22Rv1 (cell line): ENCODE measurements at regions not wholly inside any gene's neighbourhood (a gene's known extent, or its start where the extent isn't known, plus 50 kb on each side); places are given as distances from the start of the nearest gene placed in this dataset.

Source experiments
- H3K27ac ChIP-seq: fragments of 450-650 bp; 2 replicates; pipeline ENCODE4 v1.5.1; 2017
- ZFX ChIP-seq: fragments of 450-650 bp; IDR thresholded peaks from 2 replicates; pipeline ENCODE4 v1.6.1; 2017; ENCODE audit warnings: antibody characterized with exemption, borderline replicate concordance
- TF ChIP-seq, protein P1 (sequence below): fragments of 450-650 bp; IDR thresholded peaks from 2 replicates; pipeline ENCODE4 v1.5.1; 2017; ENCODE audit warnings: mild to moderate bottlenecking

DNA sequence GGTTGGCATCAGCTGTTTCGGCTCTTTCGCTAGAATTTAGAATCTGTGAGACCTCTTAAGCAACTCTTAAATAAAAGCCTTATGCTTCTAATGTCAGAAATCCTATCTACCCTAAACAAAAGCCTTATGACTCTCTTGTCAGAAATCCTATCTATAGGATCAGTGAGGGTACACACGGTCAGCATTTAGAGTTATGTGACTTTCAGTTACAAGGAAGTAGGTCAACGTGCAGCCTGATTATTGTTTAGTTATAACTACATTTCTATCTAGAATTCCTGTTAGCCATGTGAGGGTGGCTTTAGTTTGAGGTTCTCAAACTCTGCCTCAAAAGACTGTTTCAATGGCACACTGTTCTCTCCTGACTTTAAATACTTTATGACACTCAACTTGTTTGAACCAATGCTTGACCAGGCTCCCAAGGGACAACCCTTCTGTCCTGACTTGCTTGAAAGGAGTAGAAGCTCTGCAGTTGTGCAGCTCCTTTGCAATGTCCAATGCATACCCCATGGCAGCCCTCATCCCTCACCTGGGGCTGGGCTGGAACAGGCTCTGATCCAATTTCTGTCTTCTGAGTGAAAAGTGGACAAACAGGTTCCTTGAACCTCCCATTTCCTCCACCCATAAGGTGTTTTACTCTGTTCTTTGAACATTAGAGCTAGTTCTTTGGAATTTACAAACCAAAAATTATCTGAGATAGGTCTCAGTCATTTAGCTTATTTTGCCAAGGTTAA, 251.6 kb upstream of the PIK3R1 start:
- no peak overlapping the region for H3K27ac ChIP-seq
- no peak for TF ChIP-seq ZFX
- TF ChIP-seq, protein P1, sequence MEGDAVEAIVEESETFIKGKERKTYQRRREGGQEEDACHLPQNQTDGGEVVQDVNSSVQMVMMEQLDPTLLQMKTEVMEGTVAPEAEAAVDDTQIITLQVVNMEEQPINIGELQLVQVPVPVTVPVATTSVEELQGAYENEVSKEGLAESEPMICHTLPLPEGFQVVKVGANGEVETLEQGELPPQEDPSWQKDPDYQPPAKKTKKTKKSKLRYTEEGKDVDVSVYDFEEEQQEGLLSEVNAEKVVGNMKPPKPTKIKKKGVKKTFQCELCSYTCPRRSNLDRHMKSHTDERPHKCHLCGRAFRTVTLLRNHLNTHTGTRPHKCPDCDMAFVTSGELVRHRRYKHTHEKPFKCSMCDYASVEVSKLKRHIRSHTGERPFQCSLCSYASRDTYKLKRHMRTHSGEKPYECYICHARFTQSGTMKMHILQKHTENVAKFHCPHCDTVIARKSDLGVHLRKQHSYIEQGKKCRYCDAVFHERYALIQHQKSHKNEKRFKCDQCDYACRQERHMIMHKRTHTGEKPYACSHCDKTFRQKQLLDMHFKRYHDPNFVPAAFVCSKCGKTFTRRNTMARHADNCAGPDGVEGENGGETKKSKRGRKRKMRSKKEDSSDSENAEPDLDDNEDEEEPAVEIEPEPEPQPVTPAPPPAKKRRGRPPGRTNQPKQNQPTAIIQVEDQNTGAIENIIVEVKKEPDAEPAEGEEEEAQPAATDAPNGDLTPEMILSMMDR, result no peak

DNA sequence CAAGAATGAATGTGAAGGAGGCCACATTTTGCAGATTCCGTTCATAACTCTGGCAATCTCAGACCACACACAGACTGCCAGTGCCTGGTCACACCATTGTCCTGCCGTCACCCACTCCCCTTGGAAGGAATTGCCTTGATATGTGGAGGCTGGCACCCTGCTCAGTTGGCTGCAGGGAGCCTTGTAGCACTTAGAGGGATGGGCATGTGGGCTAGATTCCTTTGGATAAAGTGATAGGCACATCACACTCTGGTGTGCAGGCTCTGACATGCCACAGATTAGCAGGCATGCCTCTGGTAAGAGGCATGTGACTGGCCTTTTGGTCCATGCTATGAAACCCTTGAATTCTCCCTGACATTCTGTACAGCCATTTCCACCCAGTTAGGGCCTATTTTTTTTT, 254.6 kb upstream of the PIK3R1 start:
- no peak for TF ChIP-seq ZFX
- TF ChIP-seq, protein P1, result no peak
- no peak overlapping the region for H3K27ac ChIP-seq

DNA sequence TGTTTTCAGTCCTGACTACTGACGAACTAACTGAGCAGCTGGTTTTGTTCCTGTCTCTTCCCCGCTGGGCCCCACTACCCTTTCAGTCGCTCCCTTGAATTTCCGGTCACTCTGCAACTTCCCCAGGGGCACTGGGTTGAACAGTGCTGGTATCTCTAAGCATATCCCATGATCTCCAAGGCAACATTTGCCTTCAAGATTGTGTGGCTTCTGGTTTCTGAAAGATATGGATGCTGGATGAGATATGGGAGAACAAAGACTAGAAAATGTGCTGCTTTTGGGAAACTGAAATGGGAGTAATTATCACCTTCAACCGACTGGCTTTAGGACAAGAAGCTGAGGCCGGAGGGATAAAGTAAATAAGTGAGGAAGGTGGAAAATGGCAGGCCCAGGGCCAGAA, 258.2 kb upstream of the PIK3R1 start:
- H3K27ac ChIP-seq, result no peak overlapping the region
- TF ChIP-seq, protein P1, result no peak

DNA sequence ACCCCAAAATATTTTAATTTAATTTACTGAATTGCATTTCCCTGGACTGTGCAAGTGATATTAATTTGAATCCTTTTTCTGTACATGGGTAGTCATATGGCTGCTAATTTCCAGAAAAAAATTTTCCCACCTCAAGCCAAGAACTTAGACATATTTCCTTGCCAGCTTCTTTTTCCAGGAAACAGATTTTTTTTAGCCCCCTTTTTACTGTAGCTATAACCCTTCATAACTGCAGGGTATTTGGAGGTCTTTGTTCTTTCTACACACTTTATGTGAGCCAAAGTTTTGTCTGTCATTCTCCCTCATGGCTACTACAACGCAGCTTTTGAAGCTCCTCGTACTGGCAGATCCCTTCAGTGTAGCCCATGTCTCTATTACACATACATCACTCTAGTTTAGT, 261.2 kb upstream of the PIK3R1 start:
- no peak overlapping the region for H3K27ac ChIP-seq
- TF ChIP-seq ZFX, result no peak
- TF ChIP-seq, protein P1, result no peak

DNA sequence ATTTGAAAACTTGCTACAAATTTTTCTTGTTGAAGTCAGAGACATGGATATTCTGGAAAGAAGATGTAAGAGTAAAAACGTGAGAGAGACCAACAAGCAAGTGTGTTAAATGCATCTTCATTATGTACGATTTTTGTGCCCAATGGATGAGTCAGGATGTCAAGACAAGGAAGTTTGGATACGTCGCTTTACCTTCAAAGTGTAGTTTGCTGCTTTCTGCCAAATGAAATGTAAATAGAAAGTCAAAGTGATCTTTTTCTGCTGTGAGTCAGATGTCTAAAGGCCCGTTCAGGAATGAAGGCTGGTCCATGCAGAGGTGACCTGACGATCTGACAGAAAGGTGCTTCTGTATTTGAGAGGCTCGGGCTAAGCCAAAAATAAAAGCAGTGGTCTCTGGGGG, 273.1 kb upstream of the PIK3R1 start:
- TF ChIP-seq, protein P1, result no peak
- TF ChIP-seq ZFX, result no peak

DNA sequence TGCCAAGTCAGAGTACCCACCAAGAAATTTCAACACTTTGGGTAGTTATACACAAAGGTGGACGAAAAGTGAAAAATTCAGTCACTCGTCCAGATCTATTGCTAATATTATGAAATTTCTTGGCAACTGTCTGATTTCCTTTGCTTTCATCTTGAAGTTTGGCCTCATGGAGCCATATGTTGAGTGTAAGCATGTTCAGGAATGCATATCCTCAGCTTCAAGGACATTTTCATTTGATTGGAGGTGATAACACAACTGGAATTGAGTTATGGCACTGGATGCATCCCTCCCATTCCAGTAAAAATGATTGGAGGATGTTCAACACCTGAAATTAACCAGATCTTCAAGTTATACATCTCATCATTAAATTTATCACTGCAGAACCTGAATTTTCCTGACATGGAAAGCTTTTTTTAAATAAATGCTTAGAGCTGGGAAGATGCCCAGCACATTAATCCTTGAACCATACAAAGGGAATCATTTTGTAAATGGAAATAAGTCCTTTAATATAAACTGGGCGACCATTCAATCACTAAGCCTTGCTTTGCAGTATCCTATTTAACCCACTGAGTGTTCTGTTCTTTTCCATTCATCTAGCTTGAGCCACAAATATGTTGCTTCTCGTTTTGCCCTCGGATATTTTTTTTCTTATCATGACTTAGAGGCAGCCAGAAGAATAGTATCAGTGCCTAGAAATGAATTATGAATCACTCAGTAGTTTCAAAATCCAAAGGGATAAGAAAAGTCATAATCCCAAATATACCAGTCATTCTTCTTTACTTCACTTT, 273.7 kb upstream of the PIK3R1 start:
- TF ChIP-seq, protein P1, result no peak
- no peak for TF ChIP-seq ZFX

More for the DNA sequence above, 273.1 kb upstream of the PIK3R1 start:
- H3K27ac ChIP-seq, result no peak overlapping the region

DNA sequence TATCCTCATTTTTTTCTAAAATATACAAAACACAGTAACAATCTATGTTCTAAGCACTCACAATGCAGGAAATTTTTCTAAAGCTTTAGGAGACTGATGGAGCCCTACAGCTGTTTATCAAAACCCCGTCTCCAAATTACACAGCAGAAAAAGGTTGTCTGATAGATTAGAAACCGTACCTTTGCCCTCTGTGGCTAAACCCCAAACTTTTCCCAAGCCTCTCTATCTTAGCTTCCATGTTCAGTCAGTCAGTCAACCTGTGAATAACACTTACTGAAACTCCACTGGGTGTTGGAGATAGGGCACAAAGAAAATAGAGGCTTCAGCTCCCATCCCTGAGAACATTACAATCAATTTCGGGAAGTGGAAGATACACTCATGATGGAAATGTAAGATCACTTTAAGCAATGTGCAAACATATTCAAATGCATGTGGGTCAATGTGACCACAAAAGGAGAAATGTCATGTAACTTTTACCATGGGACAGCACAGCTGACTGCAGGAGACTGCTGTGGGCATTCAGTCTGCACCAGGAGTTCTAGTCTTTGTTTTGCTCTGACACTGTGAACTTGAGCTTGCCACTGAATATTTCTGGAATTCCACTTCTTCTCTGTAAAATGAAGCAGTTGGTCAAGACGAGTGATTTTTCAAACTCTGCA, 279.5 kb upstream of the PIK3R1 start:
- no peak for TF ChIP-seq ZFX
- TF ChIP-seq, protein P1, result no peak

More for the DNA sequence above, 273.7 kb upstream of the PIK3R1 start:
- H3K27ac ChIP-seq, result no peak overlapping the region

More for the DNA sequence above, 279.5 kb upstream of the PIK3R1 start:
- H3K27ac ChIP-seq, result no peak overlapping the region
